SU-DHL-6 (cell line): ENCODE measurements at regions not wholly inside any gene's neighbourhood (a gene's known extent, or its start where the extent isn't known, plus 50 kb on each side); places are given as distances from the start of the nearest gene placed in this dataset.

Experiments used
- H2AFZ ChIP-seq: fragments of 200-600 bp; sonication (generic); 2 replicates; pipeline ENCODE4 v1.6.1; 2014; ENCODE audit warnings: low read depth, mild to moderate bottlenecking, moderate library complexity, mixed read lengths, antibody characterized with exemption, low read length; ENCODE audit not compliant: severe bottlenecking
- H3F3A ChIP-seq: fragments of 200-600 bp; shearing (Covaris generic); 2 replicates; pipeline ENCODE4 v1.6.0; 2016; ENCODE audit warnings: antibody characterized with exemption, mild to moderate bottlenecking; ENCODE audit not compliant: insufficient read depth
- H3K27ac ChIP-seq: fragments of 200-600 bp; sonication (generic); 2 replicates; pipeline ENCODE4 v1.5.1; 2016; ENCODE audit warnings: low read depth, mild to moderate bottlenecking, low read length, moderate library complexity, mixed read lengths
- H3K27me3 ChIP-seq: fragments of 200-600 bp; sonication (generic), shearing (Covaris generic); 2 replicates; pipeline ENCODE4 v1.6.0; 2014; ENCODE audit warnings: mild to moderate bottlenecking, low read length
- H3K36me3 ChIP-seq: fragments of 200-600 bp; sonication (generic); 2 replicates; pipeline ENCODE4 v1.6.1; 2014; ENCODE audit warnings: mild to moderate bottlenecking, low read length, mixed read lengths
- H3K4me2 ChIP-seq: fragments of 300-600, 200-600 bp; shearing (Covaris generic), sonication (generic); 2 replicates; pipeline ENCODE4 v1.6.0; 2014; ENCODE audit warnings: low read length, low read depth, mild to moderate bottlenecking; ENCODE audit not compliant: poor library complexity, severe bottlenecking
- H3K4me3 ChIP-seq: fragments of 200-600 bp; sonication (generic); 2 replicates; pipeline ENCODE4 v1.5.1; 2014; ENCODE audit warnings: antibody characterized with exemption, low read length, mild to moderate bottlenecking, mixed read lengths; ENCODE audit not compliant: insufficient read depth, poor library complexity, severe bottlenecking
- H3K79me2 ChIP-seq: fragments of 200-600 bp; sonication (generic); 2 replicates; pipeline ENCODE4 v1.6.1; 2014; ENCODE audit warnings: mild to moderate bottlenecking, low read length, moderate library complexity; ENCODE audit not compliant: insufficient read depth
- H3K9ac ChIP-seq: fragments of 200-600 bp; sonication (generic); 2 replicates; pipeline ENCODE4 v1.7.0; 2014; ENCODE audit warnings: mild to moderate bottlenecking, low read length
- H3K9me2 ChIP-seq: fragments of 200-600 bp; sonication (generic); replicated peaks from 2 replicates; pipeline ENCODE4 v1.6.1; 2014; ENCODE audit warnings: low read length; ENCODE audit not compliant: insufficient read depth
- H3K9me3 ChIP-seq: fragments of 200-600 bp; sonication (generic); 2 replicates; pipeline ENCODE4 v1.6.1; 2014; ENCODE audit warnings: low read length, mixed read lengths; ENCODE audit not compliant: insufficient read depth
- H4K20me1 ChIP-seq: fragments of 200-600 bp; sonication (generic); 2 replicates; pipeline ENCODE4 v1.6.1; 2014; ENCODE audit warnings: low read depth, mild to moderate bottlenecking, antibody characterized with exemption, low read length, moderate library complexity, mixed read lengths
- CTCF ChIP-seq: fragments of 200-600 bp; sonication (generic); IDR thresholded peaks from one replicate; pipeline ENCODE4 v1.5.1; 2017; ENCODE audit warnings: antibody characterized with exemption, mild to moderate bottlenecking, low read length, moderate library complexity; ENCODE audit not compliant: insufficient read depth, poor library complexity, severe bottlenecking
- EZH2phosphoT487 ChIP-seq: fragments of 200-600 bp; sonication (generic), shearing (Covaris generic); conservative IDR thresholded peaks from 2 replicates; pipeline ENCODE4 v1.6.1; 2018; ENCODE audit warnings: mild to moderate bottlenecking, antibody characterized with exemption, low read length, moderate library complexity, mixed read lengths

- no peaks in the 10 kb centered on the region for H3K27me3 ChIP-seq
- H3K27ac ChIP-seq, result no peak overlapping the region
- no peak overlapping the region for H3K4me3 ChIP-seq
- no peaks in the 10 kb centered on the region for H3F3A ChIP-seq
- H4K20me1 ChIP-seq, result no peaks in the 10 kb centered on the region
- no peaks in the 10 kb centered on the region for H3K79me2 ChIP-seq
- no peaks in the 10 kb centered on the region for H3K9me3 ChIP-seq
- no peak overlapping the region for H3K9ac ChIP-seq
- H2AFZ ChIP-seq, result no peak overlapping the region
- no peaks in the 10 kb centered on the region for H3K36me3 ChIP-seq
- H3K4me2 ChIP-seq, result no peak overlapping the region
- H3K9me2 ChIP-seq, result no peaks in the 10 kb centered on the region; the same call in 1 of the 2 replicates
- TF ChIP-seq EZH2phosphoT487, result no peak
- TF ChIP-seq CTCF, result no peak
These were observed 1172.9 kb downstream of the CDH12 start for GRCh38 chr5:21680196-21680595.

DNA sequence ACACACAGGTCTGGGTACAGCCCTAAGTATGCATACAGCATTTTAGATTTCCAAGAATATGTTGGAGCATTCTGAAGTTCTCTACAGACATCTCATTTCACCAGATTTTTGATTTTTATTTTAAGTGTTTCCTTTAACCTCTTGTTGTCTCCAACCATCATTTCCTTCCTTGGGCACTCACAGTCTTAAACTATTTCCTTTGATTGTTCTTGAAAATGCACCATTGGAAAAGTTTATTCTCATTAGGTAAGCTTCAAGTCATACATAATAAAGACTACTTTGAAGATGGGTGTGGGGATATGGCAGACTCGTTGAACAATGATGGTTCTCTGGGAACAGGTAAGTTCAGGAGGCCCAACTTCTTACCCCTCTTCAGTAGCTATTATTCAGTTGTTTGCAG is 1174.6 kb downstream of the CDH12 start:
- H3F3A ChIP-seq, result no peaks in the 10 kb centered on the region
- H3K4me2 ChIP-seq, result no peak overlapping the region
- TF ChIP-seq EZH2phosphoT487 (no peak), CTCF (no peak)
- no peaks in the 10 kb centered on the region for H3K79me2 ChIP-seq
- H3K9me3 ChIP-seq, result no peaks in the 10 kb centered on the region
- H3K4me3 ChIP-seq, result no peak overlapping the region
- no peaks in the 10 kb centered on the region; the same call in 1 of the 2 replicates for H3K9me2 ChIP-seq
- H3K27me3 ChIP-seq, result no peaks in the 10 kb centered on the region
- H3K27ac ChIP-seq, result no peak overlapping the region
- H3K9ac ChIP-seq, result no peak overlapping the region
- no peaks in the 10 kb centered on the region for H3K36me3 ChIP-seq
- H2AFZ ChIP-seq, result no peak overlapping the region
- H4K20me1 ChIP-seq, result no peaks in the 10 kb centered on the region

- TF ChIP-seq EZH2phosphoT487 (no peak), CTCF (no peak)
- no peak overlapping the region for H3K9ac ChIP-seq
These were observed 1180.2 kb downstream of the CDH12 start for GRCh38 chr5:21672911-21673310.

More at GRCh38 chr5:21672911-21673310, 1180.2 kb downstream of the CDH12 start:
- Histone ChIP-seq H3K36me3 (no peaks in the 10 kb centered on the region), H3K79me2 (no peaks in the 10 kb centered on the region), H3K27ac (no peak overlapping the region), H3F3A (no peaks in the 10 kb centered on the region), H4K20me1 (no peaks in the 10 kb centered on the region), H2AFZ (no peak overlapping the region), H3K27me3 (no peaks in the 10 kb centered on the region), H3K9me3 (no peaks in the 10 kb centered on the region), H3K4me2 (no peak overlapping the region), H3K9me2 (no peaks in the 10 kb centered on the region), H3K4me3 (no peak overlapping the region)
